ENCODE measurements at regions not wholly inside any gene's neighbourhood (a gene's known extent, or its start where the extent isn't known, plus 50 kb on each side); places are given as distances from the start of the nearest gene placed in this dataset.

- no peak for ATAC-seq
- H3K4me1 Mint-ChIP-seq, result peaks cover 6% of the 10 kb centered on the region
- no peaks in the 10 kb centered on the region for H3K36me3 Mint-ChIP-seq
- H3K27ac Mint-ChIP-seq, result no peak overlapping the region
- H3K9me3 Mint-ChIP-seq, result no peaks in the 10 kb centered on the region
- no peaks in the 10 kb centered on the region for H3K27me3 Mint-ChIP-seq
- H3K4me3 Mint-ChIP-seq, result no peak overlapping the region
Measured at GRCh38 chr1:193614275-193614674, 427.9 kb upstream of the B3GALT2 start.

- peaks cover 6% of the 10 kb centered on the region for H3K4me1 Mint-ChIP-seq
- peaks cover 4% of the 10 kb centered on the region for H3K9me3 Mint-ChIP-seq
- no peaks in the 10 kb centered on the region for H3K36me3 Mint-ChIP-seq
- H3K27ac Mint-ChIP-seq, result no peak overlapping the region
- no peak for ATAC-seq
- H3K27me3 Mint-ChIP-seq, result no peaks in the 10 kb centered on the region
- no peak overlapping the region for H3K4me3 Mint-ChIP-seq
Measured at GRCh38 chr1:193613041-193613440, 426.6 kb upstream of the B3GALT2 start.

GRCh38 chr1:193609592-193609991 is 423.2 kb upstream of the B3GALT2 start:
- H3K4me3 Mint-ChIP-seq, result no peak overlapping the region
- no peak overlapping the region for H3K27ac Mint-ChIP-seq

GRCh38 chr1:193607787-193608186 is 421.4 kb upstream of the B3GALT2 start:
- H3K27me3 Mint-ChIP-seq, result no peaks in the 10 kb centered on the region
- H3K36me3 Mint-ChIP-seq, result no peaks in the 10 kb centered on the region
- H3K27ac Mint-ChIP-seq, result no peak overlapping the region
- H3K9me3 Mint-ChIP-seq, result peaks cover 4% of the 10 kb centered on the region
- no peak for ATAC-seq
- H3K4me3 Mint-ChIP-seq, result no peak overlapping the region
- H3K4me1 Mint-ChIP-seq, result no peaks in the 10 kb centered on the region

More at GRCh38 chr1:193609592-193609991, 423.2 kb upstream of the B3GALT2 start:
- no peaks in the 10 kb centered on the region for H3K36me3 Mint-ChIP-seq
- H3K4me1 Mint-ChIP-seq, result peaks cover 6% of the 10 kb centered on the region
- H3K9me3 Mint-ChIP-seq, result peaks cover 4% of the 10 kb centered on the region
- ATAC-seq, result no peak
- H3K27me3 Mint-ChIP-seq, result no peaks in the 10 kb centered on the region

GRCh38 chr1:193606035-193606434 is 419.6 kb upstream of the B3GALT2 start:
- no peaks in the 10 kb centered on the region for H3K36me3 Mint-ChIP-seq
- H3K4me1 Mint-ChIP-seq, result no peaks in the 10 kb centered on the region
- H3K27me3 Mint-ChIP-seq, result no peaks in the 10 kb centered on the region
- H3K27ac Mint-ChIP-seq, result no peak overlapping the region
- no peak overlapping the region for H3K4me3 Mint-ChIP-seq
- ATAC-seq, result no peak
- H3K9me3 Mint-ChIP-seq, result peaks cover 4% of the 10 kb centered on the region

- no peak overlapping the region for H3K4me3 Mint-ChIP-seq
- no peak overlapping the region for H3K27ac Mint-ChIP-seq
Measured at GRCh38 chr1:193602705-193603104, 416.3 kb upstream of the B3GALT2 start.

GRCh38 chr1:193593147-193593885 is 406.9 kb upstream of the B3GALT2 start:
- no peak overlapping the region for H3K4me3 Mint-ChIP-seq
- H3K27ac Mint-ChIP-seq, result peak overlapping the region; percentile 28
- H3K9me3 Mint-ChIP-seq, result no peaks in the 10 kb centered on the region
- H3K4me1 Mint-ChIP-seq, result peaks cover 28% of the 10 kb centered on the region
- ATAC-seq, result no peak
- no peaks in the 10 kb centered on the region for H3K36me3 Mint-ChIP-seq
- H3K27me3 Mint-ChIP-seq, result peaks cover 6% of the 10 kb centered on the region

More at GRCh38 chr1:193602705-193603104, 416.3 kb upstream of the B3GALT2 start:
- Mint-ChIP-seq H3K4me1 (no peaks in the 10 kb centered on the region), H3K36me3 (no peaks in the 10 kb centered on the region), H3K9me3 (no peaks in the 10 kb centered on the region), H3K27me3 (no peaks in the 10 kb centered on the region)
- ATAC-seq, result no peak

- H3K27me3 Mint-ChIP-seq, result peaks cover 6% of the 10 kb centered on the region
- H3K27ac Mint-ChIP-seq, result peak overlapping the region; percentile 28
- no peaks in the 10 kb centered on the region for H3K9me3 Mint-ChIP-seq
- ATAC-seq, result no peak
- H3K4me3 Mint-ChIP-seq, result no peak overlapping the region
- peaks cover 28% of the 10 kb centered on the region for H3K4me1 Mint-ChIP-seq
- H3K36me3 Mint-ChIP-seq, result no peaks in the 10 kb centered on the region
Measured at GRCh38 chr1:193592317-193592716, 405.9 kb upstream of the B3GALT2 start.

GRCh38 chr1:193590102-193590501 is 403.7 kb upstream of the B3GALT2 start:
- Mint-ChIP-seq H3K9me3 (no peaks in the 10 kb centered on the region), H3K27me3 (no peaks in the 10 kb centered on the region), H3K4me1 (peaks cover 20% of the 10 kb centered on the region), H3K36me3 (no peaks in the 10 kb centered on the region), H3K4me3 (no peak overlapping the region), H3K27ac (no peak overlapping the region)
- ATAC-seq, result no peak

- no peaks in the 10 kb centered on the region for H3K9me3 Mint-ChIP-seq
- no peak overlapping the region for H3K4me3 Mint-ChIP-seq
- H3K27ac Mint-ChIP-seq, result no peak overlapping the region
- H3K4me1 Mint-ChIP-seq, result peaks cover 20% of the 10 kb centered on the region
- H3K36me3 Mint-ChIP-seq, result no peaks in the 10 kb centered on the region
- ATAC-seq, result no peak
- H3K27me3 Mint-ChIP-seq, result no peaks in the 10 kb centered on the region
Measured at GRCh38 chr1:193589597-193590040, 403.2 kb upstream of the B3GALT2 start.

- Mint-ChIP-seq H3K4me1 (peaks cover 20% of the 10 kb centered on the region), H3K27me3 (peaks cover 10% of the 10 kb centered on the region), H3K36me3 (peaks cover 6% of the 10 kb centered on the region), H3K4me3 (no peak overlapping the region), H3K27ac (no peak overlapping the region), H3K9me3 (peaks cover 5% of the 10 kb centered on the region)
- ATAC-seq, result no peak
Measured at GRCh38 chr1:193588311-193589082, 402.1 kb upstream of the B3GALT2 start.

- Mint-ChIP-seq H3K9me3 (peaks cover 12% of the 10 kb centered on the region), H3K27ac (no peak overlapping the region), H3K4me3 (no peak overlapping the region), H3K36me3 (peaks cover 11% of the 10 kb centered on the region), H3K4me1 (peaks cover 7% of the 10 kb centered on the region), H3K27me3 (peaks cover 32% of the 10 kb centered on the region)
- no peak for ATAC-seq
Measured at GRCh38 chr1:193584731-193585239, 398.4 kb upstream of the B3GALT2 start.

- Mint-ChIP-seq H3K36me3 (peaks cover 11% of the 10 kb centered on the region), H3K9me3 (peaks cover 12% of the 10 kb centered on the region), H3K27ac (no peak overlapping the region), H3K27me3 (peaks cover 32% of the 10 kb centered on the region), H3K4me3 (no peak overlapping the region), H3K4me1 (no peaks in the 10 kb centered on the region)
- ATAC-seq, result no peak
Measured at GRCh38 chr1:193581341-193581740, 394.9 kb upstream of the B3GALT2 start.

GRCh38 chr1:193580419-193580818 is 394.0 kb upstream of the B3GALT2 start:
- Mint-ChIP-seq H3K4me3 (no peak overlapping the region), H3K4me1 (no peaks in the 10 kb centered on the region), H3K36me3 (peaks cover 11% of the 10 kb centered on the region), H3K9me3 (peaks cover 12% of the 10 kb centered on the region), H3K27me3 (peaks cover 32% of the 10 kb centered on the region), H3K27ac (no peak overlapping the region)
- ATAC-seq, result no peak

- Mint-ChIP-seq H3K36me3 (peaks cover 11% of the 10 kb centered on the region), H3K27me3 (peaks cover 31% of the 10 kb centered on the region), H3K4me1 (no peaks in the 10 kb centered on the region), H3K27ac (no peak overlapping the region), H3K4me3 (no peak overlapping the region), H3K9me3 (peaks cover 12% of the 10 kb centered on the region)
- no peak for ATAC-seq
Measured at GRCh38 chr1:193579323-193579722, 392.9 kb upstream of the B3GALT2 start.

All from stimulated activated memory B cell treated with anti-CD40 and anti-IgM and Interleukin-4, amounts not matched to agents 10 μg/mL and 1 μg/mL and 100 μg/mL, for 72 hours (primary cell).